ENCODE measurements at regions not wholly inside any gene's neighbourhood (a gene's known extent, or its start where the extent isn't known, plus 50 kb on each side); places are given as distances from the start of the nearest gene placed in this dataset.

GRCh38 chr10:78207216-78207615 is 173.6 kb downstream of the RPS24 start:
- TF ChIP-seq EZH2 (IDR thresholded peaks at IDR 0.05; ENCODE audit: borderline replicate concordance, insufficient read depth, low read depth, low read length, poor library complexity, severe bottlenecking) (no peak), CTCF (IDR thresholded peaks at IDR 0.05) (no peak)
